ENCODE measurements at regions not wholly inside any gene's neighbourhood (a gene's known extent, or its start where the extent isn't known, plus 50 kb on each side); places are given as distances from the start of the nearest gene placed in this dataset.

GRCh38 chr15:61403884-61404283, 174.8 kb upstream of the RORA start:
- WGBS, 2 donors, result 81 to 84% methylated on average over 6 of the region's 6 CpGs
- Histone ChIP-seq H3K4me3 (no peak overlapping the region), H3K36me3 (ENCODE audit: low read depth, missing control alignments) (no peaks in the 10 kb centered on the region), H3K9me3 (no peaks in the 10 kb centered on the region), H3K27ac (no peak overlapping the region), H3K27me3 (no peaks in the 10 kb centered on the region), H3K4me1 (no peaks in the 10 kb centered on the region)
- DNase-seq, result no peak
- intact Hi-C loops (cut with DNase I; ENCODE audit: low total_unique reads), result no loop called here
- TF ChIP-seq, protein P1, sequence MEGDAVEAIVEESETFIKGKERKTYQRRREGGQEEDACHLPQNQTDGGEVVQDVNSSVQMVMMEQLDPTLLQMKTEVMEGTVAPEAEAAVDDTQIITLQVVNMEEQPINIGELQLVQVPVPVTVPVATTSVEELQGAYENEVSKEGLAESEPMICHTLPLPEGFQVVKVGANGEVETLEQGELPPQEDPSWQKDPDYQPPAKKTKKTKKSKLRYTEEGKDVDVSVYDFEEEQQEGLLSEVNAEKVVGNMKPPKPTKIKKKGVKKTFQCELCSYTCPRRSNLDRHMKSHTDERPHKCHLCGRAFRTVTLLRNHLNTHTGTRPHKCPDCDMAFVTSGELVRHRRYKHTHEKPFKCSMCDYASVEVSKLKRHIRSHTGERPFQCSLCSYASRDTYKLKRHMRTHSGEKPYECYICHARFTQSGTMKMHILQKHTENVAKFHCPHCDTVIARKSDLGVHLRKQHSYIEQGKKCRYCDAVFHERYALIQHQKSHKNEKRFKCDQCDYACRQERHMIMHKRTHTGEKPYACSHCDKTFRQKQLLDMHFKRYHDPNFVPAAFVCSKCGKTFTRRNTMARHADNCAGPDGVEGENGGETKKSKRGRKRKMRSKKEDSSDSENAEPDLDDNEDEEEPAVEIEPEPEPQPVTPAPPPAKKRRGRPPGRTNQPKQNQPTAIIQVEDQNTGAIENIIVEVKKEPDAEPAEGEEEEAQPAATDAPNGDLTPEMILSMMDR (IDR thresholded peaks at IDR 0.05), result no peak
- TF ChIP-seq POLR2A (IDR thresholded peaks at IDR 0.05), result no peak

- H3K9me3 ChIP-seq, result no peaks in the 10 kb centered on the region
- no peaks in the 10 kb centered on the region for H3K27me3 ChIP-seq
- no peak overlapping the region for H3K27ac ChIP-seq
- no peak for DNase-seq
- no peak overlapping the region for H3K4me3 ChIP-seq
- no peak for TF ChIP-seq POLR2A (IDR thresholded peaks at IDR 0.05)
- TF ChIP-seq, protein P1 (IDR thresholded peaks at IDR 0.05), result no peak
- 94 to 96% methylated on average over 5 to 6 of the region's 6 CpGs for WGBS, 2 donors
- H3K4me1 ChIP-seq, result no peaks in the 10 kb centered on the region
- no peaks in the 10 kb centered on the region for H3K36me3 ChIP-seq (ENCODE audit: low read depth, missing control alignments)
- intact Hi-C loops (cut with DNase I; ENCODE audit: low total_unique reads), result no loop called here
Measured at GRCh38 chr15:61401903-61402698, 173.0 kb upstream of the RORA start.

DNA sequence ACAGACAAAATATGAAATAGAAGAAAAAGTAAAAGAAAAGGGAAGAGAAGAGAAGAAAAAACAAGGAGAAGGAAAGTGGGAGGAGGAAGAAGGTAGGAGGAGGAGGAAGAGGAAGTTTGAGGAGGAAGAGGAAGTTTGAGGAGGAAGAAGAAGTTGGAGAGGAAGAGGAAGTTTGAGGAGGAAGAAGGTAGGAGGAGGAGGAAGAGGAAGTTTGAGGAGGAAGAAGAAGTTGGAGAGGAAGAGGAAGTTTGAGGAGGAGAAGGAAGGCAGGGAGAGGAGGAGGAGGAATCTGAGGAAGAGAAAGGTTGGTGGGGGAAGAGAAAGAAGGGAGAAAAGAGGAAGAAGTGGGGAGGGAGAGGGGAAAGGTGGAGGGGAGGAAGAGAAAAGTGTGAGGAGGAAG, 169.2 kb upstream of the RORA start:
- Histone ChIP-seq H3K9me3 (no peaks in the 10 kb centered on the region), H3K27ac (no peak overlapping the region), H3K36me3 (ENCODE audit: low read depth, missing control alignments) (no peaks in the 10 kb centered on the region), H3K4me3 (no peak overlapping the region), H3K4me1 (no peaks in the 10 kb centered on the region), H3K27me3 (no peaks in the 10 kb centered on the region)
- TF ChIP-seq, protein P1 (IDR thresholded peaks at IDR 0.05), result no peak
- no peak for TF ChIP-seq POLR2A (IDR thresholded peaks at IDR 0.05)
- intact Hi-C loops (cut with DNase I; ENCODE audit: low total_unique reads), result no loop called here
- DNase-seq, result no peak

DNA sequence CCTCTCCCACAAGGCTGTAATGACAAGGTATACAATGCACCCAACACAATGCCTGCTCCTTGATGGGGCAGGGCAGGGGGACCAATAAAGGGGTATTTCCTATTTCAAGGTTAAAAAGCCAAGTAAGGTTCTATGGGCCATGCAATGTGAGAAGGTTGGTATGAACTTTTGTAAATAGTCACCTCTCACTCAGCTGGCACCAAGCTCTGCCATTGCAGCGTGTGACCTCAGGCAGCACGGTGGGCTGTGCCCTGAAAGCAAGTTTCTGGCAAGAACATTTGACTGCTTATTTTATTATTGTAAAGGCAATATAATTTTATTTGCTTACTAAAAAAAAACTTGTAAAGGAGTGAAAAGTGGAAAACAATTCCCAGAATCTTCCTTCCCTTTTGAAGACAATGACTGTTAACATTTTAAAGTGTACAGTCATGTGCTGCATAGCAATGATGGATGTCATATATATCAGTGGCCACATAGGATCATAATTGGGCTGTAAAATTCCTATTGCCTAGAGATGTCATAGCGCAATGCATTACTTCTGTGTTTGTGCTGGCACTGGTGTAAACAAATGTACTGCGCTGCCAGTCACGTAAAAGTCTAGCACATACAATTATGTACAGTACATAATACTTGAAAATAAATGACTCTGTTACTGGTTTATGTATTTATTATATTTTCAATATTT, 167.3 kb upstream of the RORA start:
- TF ChIP-seq POLR2A (IDR thresholded peaks at IDR 0.05), result no peak
- TF ChIP-seq, protein P1 (IDR thresholded peaks at IDR 0.05), result no peak
- Histone ChIP-seq H3K27me3 (no peaks in the 10 kb centered on the region), H3K9me3 (no peaks in the 10 kb centered on the region), H3K27ac (no peak overlapping the region), H3K4me3 (no peak overlapping the region), H3K4me1 (no peaks in the 10 kb centered on the region), H3K36me3 (ENCODE audit: low read depth, missing control alignments) (no peaks in the 10 kb centered on the region)
- DNase-seq, result no peak
- intact Hi-C loops (cut with DNase I; ENCODE audit: low total_unique reads), result no loop called here
- 94 to 95% methylated on average over 5 of the region's 5 CpGs for WGBS, 2 donors
